Stimulated activated CD4-positive, alpha-beta T cell treated with anti-CD3 and anti-CD28 coated beads, TNF-alpha, amount 100 ng/mL, for 24 hours (primary cell): ENCODE measurements at regions not wholly inside any gene's neighbourhood (a gene's known extent, or its start where the extent isn't known, plus 50 kb on each side); places are given as distances from the start of the nearest gene placed in this dataset.
"Not testable (repeated sequence)": the region's sequence is repeated elsewhere in the genome, so short reads cannot be mapped to it uniquely, and the experiment has no call there.

Experiments
- DNase-seq, 3 experiments: peaks; one replicate each; pipeline ENCODE4 v3.0.0-alpha.2; 2020; ENCODE audit warnings: low read depth in 3 of 3

DNA sequence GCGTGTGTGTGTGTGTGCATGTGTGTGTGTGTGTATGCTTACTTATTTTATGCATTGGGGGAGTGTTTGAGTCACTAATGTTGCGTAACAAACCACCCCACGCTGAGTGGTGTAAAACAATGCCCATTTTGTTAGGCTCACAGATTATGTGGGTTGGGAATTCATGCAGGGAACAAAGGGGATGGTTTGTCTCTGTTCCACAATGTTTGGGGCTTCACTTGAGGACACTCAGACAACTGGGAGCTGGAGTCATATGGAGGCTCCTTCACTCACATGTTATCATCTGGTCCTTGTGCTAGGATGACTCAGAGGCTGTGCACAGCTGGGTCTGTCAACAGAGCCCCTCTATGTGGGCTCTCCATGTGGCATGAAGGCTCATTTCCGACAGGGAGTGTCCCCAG is 51.3 kb upstream of the LARGE1 start:
- DNase-seq, result no peak

DNA sequence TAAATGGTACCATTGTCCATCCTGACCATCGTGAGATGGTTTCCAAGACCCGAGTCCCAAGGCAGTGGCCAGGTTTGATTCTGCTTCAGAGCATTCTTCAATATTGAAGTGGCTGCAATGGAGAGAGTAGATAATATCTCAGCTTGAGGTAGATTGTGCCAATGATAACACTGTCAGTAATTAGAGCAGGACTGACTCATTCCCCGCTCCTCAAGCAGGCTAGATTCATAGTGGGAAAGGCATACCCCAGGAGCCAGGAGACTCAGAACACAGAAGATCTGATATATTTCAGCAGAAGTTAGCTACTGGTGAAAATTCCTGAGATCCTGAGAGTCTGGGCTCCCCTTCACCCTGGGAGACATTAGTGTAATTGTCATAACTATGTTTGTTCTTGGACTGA is 55.6 kb upstream of the LARGE1 start:
- DNase-seq, result no peak

DNA sequence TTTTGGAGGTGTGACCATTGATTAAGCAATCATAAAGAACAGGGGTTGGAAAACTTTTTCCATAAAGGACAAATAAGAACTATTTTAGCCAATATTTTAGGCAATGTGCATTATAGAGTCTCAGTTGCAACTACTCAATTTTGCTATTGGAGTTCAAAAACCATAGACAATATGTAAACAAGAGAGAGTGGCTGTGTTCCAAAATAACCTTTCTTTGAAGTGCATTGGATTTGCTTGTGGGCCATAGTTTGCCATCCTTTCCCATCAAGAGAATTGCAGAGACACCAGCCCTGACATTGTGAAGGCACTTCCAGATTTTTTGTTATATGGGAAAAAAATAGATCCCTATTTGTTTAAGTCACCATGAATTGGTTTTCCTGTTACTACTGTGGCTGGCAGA is 63.3 kb upstream of the LARGE1 start:
- no peak for DNase-seq

DNA sequence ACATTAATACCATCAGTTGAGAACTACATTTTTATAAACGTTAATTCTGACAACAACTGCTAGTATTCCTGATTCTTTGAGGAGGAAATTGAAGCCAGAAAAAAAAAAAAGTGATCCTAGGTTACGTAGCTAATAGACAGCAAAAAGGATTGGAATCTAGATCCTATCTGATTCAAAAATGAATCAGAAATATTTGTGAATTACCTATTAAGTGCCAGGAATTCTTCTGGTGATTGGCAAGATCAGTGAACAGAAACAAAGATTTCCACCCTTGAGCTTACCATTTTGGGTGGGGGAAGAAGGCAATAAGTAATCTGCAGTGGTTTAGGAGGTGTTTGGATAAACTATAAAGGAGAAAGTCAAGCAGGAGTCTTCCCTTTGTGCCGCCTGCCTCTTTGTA is 63.9 kb upstream of the LARGE1 start:
- DNase-seq, result no peak

DNA sequence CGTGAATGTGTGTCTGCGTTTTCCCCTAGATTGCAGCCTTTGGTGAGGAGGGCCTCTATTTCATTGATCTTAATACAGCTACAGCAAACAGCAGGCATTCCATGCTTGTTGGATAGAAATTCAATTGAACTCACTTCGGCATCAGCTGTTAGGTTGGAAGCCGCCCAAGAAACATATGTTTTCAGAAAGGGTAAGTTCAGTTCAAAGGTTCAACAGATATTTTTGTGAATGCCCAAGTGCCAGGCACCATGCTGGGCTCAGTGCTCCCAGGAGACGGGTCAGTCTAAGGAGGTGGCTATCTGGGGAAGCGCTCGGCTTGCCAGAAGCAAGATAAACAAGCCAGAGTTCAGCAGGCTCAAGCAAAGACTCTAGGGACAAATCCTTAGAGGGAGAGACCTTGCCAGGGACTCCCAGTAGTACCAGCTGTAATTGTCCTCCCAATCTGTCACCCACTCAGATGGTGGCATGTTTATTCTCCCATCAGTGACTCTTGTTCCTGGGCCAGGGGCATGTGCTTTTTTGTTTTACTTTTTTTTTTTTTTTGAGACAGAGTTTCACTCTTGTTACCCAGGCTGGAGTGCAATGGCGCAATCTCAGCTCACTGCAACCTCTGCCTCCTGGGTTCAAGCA is 64.5 kb upstream of the LARGE1 start:
- DNase-seq, result no peak

DNA sequence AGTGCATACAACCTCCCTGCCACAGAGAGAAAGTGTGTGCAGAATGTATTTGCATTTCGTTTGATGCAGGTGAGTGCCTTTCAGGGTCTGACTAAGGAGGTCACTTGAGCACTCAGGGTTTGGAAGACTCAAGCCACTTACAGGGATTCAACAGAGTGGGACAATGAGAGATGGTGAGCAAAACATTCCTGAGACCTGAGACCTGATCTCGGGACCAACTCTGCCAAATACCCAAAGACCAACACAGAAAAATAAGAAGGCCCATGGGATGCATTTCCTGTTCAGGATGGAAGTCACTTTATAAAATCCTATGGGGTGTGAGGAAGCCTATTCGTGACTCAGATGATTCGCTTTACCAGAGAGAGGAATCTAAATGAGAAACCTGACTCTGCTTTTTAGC is 65.2 kb upstream of the LARGE1 start:
- no peak for DNase-seq

DNA sequence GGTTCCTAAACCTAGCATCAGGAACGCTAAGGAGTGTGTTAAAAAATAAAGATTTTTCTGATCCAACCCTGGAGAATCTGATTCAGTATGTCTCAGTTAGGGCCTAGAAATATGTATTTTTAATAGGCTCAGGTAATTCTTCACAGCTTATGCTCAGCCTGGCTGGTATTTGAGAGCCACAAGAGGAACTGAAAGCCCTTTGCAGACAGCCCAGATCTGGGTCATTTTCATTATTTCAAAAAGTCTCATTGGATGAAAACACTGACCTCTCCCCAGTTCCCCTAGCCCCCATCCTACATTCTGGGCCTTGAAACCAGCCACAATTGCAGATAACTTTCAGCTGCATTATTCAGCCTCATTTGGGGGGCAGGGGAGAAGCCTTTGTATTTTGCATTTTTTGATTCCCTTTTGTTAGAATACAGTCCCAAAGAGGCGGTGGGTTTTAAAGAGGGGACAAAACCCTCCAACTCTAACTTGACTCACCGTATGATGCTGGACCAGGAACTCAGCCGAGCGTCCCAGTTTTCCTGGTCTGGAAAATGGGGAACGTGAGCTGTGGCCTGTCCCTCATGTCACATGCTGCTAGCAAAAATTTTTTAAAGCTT is 66.0 kb upstream of the LARGE1 start:
- DNase-seq, result no peak

DNA sequence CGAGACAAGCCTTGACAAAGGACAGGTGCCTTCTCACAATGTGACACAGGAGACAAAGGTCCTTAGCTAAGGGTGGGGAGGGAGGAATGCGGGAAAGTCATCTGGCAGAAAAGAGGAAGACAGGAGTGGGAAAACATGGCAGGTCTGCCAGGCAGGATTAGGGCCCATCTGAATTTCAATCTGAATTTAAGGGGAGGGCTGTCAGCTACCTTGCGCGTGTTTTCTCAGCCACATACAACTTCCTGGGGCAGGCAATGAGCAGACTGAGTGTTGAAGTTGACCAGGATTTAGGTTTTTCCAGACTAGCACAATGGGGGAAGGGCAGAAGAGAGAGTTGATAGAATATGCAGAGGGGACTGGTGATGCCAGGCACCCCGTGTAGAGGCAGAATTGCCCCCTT is 66.7 kb upstream of the LARGE1 start:
- no peak for DNase-seq

DNA sequence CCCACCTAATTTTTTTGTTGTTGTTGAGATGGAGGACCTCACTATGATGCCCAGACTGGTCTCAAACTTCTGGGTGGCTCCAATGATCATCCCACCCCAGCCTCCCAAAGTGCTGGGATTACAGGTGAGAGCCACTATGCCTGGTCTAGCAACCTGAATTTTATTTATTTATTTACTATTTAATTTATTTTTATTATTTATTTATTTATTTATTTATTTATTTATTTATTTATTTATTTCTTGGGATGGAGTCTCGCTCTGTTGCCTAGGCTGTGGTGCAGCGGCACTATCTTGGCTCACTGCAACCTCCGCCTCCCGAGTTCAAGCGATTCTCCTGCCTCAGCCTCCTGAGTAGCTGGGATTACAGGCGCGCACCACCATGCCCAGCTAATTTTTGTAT is 69.0 kb upstream of the LARGE1 start:
- not testable (repeated sequence) for DNase-seq

DNA sequence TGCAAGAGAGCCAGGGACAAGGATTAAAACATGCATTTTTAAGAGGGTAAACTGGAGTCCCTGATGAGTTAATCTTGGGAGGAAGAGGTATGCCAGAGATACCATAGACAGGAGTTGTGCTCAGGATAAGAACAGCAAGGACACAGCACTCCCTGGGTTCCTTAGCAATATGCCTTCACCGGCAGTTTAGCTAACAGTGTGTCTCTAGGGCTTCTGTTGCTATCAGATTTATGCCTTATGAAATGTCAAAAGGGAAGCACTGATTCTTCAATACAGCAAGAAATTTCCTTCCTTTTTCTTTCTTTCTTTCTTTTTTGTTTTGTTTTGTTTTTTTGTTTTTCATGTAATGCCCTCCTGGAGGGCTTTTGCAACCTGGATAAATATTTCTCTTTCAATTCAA is 71.3 kb upstream of the LARGE1 start:
- no peak for DNase-seq

DNA sequence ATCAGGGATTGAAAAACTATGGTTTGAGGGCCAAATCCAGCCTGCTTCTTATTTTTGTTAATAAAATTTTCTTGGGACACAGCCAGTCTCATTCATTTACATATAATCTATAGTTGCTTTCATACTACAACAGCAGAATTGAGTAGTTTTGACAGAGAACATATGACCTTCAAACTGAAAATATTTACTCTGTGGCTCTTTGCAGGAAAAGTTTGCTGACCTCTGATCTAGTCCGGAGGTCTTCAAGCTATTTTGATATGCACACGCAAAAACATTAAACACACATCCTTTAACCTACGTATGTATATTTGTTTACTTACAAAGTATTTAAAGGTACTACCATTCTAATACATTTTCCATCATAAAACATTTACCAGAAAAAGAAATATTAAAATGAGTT is 76.5 kb upstream of the LARGE1 start:
- no peak for DNase-seq

DNA sequence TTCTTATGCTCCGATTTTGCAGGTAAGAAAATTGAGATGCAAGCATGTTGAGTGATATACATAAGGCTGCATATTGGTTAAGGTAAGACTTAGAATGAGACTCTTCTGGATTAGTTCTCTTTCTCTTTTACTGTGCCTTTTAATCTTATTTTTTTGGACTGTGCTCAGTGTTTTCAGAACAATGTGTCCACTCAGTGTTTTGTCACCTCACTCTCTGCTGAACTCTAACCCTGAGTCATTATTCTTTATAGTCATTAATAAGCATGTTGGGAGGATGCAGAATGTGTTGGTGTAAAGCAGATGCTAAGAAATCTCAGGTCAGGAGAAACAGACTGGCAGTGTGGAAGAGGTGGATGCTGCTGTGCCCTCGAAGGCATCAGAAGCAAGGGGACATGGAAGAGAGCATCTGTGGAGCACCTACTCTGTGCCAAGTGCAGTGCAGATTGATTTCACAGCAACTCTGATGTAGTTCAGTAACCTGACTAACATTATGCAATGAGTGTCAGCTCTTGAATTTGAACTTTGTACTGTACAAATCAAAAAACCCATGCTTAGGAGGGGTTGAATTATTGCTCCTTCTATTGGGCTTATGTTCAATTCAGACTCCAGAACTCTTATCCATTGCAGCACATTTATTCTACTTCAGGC is 80.7 kb upstream of the LARGE1 start:
- DNase-seq, result no peak

DNA sequence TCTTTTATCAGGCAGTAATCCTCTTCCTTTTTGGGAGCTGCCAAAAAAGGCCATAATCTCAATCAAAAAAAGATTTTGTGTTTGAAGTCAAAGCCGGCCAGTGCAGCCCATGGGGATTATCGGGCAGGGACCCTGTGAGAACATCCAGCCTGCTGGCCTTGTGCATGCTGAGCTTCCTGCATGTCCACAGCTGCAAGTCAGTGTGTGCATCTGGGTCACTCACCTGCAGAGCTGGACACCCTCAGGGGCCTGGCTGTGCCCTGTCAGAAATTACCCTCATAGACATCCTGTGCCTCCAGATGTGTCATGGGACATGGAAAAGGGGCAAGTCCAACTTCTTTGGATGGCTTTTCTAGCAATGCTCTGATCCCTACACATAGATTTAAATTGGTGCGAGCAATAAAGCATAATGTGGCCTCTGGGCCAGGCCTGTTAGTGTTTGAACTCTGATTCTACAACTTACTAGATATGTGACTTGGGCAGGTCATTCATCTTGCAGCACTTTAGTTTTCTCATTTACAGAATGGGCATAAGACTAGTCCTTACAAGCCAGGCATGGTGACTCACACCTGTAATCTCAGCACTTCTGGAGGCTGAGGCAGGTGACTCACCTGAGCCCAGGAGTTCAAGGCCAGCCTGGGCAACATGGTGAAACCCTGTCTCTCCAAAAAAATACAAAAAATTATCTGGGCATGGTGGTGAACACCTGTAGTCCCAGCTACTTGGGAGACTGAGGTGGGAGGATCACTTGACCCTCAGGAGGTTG is 81.6 kb upstream of the LARGE1 start:
- no peak for DNase-seq

DNA sequence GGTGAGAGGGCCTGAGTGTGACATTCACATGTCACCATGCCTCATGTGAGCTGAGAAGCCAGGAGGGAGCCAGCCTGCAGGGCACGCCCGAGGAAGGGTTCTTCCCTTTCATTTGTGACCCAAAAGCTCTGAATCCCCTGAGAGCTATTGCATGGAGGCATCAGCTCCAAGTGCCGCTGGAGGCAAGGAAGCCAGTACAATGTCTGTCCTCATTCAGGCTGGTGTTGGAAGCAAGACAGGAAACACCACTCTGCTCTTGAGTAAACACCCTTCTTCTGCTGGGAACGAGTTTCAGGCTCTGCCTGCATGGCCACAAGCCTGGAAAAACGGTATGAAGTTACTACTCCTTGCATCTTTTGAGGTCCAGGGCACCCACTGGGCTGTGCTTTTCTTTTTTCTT is 83.8 kb upstream of the LARGE1 start:
- no peak for DNase-seq

DNA sequence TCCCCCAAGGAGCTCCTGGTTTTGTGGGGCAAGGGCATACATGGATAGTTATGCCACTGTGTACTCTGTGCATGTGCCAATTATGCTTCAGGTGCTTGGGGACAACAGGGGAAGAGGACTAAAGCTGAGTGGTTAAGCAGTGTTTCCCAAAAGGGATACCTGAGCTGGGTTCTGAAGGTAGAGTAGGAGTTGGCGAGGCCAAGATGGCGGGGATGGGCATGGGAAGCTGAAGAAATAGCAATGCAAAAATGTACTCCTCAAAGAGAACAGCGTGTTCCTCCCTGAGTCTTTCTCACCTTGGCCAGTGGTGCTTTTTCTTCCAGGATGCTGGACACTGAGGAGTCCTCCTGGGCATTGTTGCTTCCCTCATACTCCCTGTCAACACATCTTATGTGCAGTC is 90.0 kb upstream of the LARGE1 start:
- DNase-seq, result no peak

DNA sequence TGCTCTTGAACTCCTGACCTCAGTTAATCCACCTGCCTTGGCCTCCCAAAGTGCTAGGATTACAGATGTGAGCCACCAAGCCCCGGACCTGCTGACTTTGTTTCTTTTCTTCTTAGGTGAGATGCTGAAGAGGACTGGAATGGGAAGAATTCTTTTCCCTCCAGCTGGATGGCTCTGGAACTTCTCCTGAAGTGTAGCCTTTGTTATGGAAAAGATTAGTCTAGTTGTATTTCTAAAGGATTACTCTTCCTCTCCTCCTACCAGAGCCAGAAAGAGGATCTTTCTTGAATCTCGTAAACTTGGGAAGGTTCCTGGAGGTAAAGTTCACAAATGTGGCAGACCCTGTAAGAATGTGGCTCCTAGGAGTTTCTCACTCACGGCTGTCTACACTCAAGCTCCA is 95.4 kb upstream of the LARGE1 start:
- DNase-seq, result no peak

DNA sequence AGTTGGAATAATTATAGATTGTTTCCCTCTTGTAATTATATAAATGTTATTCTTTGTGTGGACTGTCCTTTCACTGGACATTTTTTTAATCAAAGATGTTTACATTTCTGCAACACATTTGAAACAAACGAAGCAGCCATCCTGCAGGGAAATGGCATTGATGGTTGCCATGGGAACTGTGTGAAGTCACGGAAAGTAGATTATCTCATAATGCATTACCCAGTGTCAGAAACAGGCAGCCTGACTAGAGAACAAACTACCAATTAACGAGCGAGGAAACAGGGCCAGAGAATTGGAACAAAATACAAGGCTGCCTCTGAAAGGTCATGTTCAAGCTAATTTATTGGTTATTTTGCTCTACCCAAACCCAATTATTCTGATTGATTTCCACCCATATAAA is 96.9 kb upstream of the LARGE1 start:
- DNase-seq, result no peak

DNA sequence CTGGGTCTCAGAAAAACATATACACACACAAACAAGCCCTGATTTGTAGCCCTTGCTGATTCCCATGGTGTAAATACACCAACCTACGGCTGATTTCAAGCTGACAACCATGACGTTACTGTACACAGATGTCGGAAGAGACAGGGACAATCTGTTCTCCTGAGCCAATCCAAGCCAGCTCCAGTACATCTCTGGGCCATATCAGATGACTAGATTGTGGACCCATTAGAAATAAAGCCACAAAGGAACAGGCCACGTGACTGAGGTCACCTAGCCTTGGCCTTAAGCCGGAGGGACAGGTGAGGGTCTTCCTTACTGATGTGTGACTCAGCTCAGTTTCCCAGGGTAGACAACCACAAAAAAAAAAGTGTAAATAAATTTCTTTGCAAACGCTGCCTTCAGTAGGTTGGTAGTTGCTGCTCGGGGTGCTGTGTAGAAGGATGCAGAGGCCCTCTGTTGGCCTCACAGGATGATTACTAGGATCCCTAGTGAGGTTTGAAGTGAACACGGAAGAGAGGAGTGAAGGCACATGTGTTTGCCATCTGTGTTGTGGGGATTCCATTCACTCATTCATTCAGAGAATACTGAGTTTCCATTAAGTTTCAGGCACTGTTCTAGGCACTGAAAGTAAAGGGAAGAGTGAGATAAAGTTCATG is 99.0 kb upstream of the LARGE1 start:
- no peak for DNase-seq

DNA sequence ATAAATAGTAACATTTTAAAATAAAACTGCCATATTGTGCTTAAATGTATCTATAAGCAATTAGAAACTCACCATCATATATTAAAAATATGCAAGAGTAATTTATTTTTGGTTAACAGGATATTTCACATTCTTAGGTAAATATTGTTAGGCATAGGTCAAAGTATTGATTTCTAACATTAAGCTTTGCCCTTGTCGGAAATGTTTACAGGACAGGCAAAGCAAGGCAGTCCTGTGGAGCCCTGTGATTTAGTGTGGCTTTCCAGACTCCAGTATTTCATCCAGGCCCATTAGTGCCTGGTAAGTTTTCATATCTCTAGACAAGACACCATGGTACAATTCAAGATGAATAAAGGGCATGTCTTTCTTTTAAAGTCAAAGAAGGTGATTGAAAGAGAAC is 114.9 kb upstream of the LARGE1 start:
- DNase-seq, result no peak

DNA sequence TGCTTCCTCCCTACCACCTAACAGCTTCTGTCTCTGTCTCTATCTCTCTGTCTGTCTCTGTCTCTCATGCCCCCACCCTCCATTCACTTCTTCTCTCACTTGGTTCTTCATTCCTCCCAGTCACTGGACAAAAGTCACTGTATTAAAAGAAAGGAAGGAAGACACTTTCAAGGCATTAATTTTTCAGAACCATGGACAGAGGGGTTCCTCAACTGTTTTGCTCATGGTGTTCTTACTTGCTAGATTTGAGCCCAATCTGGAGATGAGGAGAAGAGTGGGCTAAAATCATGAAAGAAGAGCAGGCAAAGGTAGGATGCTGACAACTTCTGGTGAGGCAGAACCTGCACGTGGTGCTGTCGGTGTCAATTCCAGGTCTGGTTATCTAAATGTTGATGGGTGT is 116.7 kb upstream of the LARGE1 start:
- no peak for DNase-seq

DNA sequence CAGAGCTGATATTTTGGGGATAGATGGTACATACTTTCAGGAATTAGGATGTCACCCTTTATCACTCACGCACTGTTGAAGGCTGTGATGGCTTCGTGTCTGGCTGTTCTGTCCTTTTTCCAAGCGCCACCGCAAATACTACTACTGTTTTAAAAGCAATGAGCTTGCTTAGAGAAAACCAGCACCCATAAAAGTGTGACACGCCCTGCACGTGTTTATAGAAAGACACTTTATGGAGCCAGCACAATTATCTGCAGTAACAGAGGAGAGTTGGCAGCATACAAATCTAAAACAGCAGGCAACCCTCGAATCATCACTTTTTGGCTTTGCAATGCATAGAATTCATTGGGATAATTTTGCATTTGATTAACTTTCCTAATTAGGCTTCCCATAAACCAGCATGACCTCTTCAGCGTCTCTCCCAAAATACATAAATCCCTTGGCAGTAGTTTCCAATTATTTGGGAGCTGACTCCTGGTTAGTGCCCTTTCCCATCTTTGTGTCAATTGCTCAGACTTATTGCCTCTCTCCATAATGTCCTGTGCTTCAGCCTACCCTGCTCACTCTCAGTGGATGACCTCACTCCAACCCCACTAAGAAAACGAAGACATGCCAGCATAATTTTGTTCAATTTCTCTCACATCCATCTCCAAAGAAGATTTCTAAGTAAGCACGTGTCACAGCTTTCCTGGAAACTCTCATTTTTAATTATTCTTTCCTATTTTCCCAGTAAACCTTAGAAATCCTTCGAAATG is 118.7 kb upstream of the LARGE1 start:
- DNase-seq, result no peak

DNA sequence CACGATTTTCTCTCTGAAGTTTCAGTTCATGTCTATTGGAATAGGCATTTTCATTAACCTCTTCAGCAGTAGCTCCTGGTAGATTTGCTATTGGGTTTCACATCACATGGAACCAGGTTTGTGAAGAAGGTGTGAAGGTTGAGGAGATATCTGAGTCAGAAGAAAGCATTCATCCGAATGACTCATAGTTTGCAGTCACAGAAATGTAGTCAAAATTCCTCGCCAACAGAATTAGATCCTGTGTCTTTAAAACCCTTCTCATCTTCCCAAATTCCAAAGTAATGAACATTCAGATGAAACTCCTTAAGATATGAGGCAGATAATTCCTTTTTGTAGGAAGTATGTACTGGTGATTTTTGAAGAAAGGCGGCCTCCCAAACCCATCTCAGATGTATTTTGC is 125.0 kb upstream of the LARGE1 start:
- no peak for DNase-seq
